ENCODE measurements at regions not wholly inside any gene's neighbourhood (a gene's known extent, or its start where the extent isn't known, plus 50 kb on each side); places are given as distances from the start of the nearest gene placed in this dataset.

- no peak overlapping the region for H3K4me3 ChIP-seq (ENCODE audit: low read length, poor library complexity, severe bottlenecking)
- H3K4me1 ChIP-seq (ENCODE audit: insufficient read depth, low read length, poor library complexity, severe bottlenecking), result no peaks in the 10 kb centered on the region
- H3K9me3 ChIP-seq (ENCODE audit: insufficient read depth, low read depth, low read length), result no peaks in the 10 kb centered on the region
- H3K4me2 ChIP-seq (ENCODE audit: low read depth, low read length, poor library complexity, severe bottlenecking), result no peak overlapping the region
- H4K20me1 ChIP-seq (ENCODE audit: insufficient read depth, low read length, poor library complexity, severe bottlenecking), result no peaks in the 10 kb centered on the region
- H2AFZ ChIP-seq (ENCODE audit: low read length), result no peak overlapping the region
- H3K79me2 ChIP-seq (ENCODE audit: insufficient read depth, low read length), result no peaks in the 10 kb centered on the region
- no peaks in the 10 kb centered on the region for H3K27me3 ChIP-seq (ENCODE audit: insufficient read depth, low read length, poor library complexity, severe bottlenecking)
- H3K9ac ChIP-seq (ENCODE audit: low read depth, low read length, poor library complexity, severe bottlenecking), result no peak overlapping the region
- H3F3A ChIP-seq (ENCODE audit: low read depth), result no peaks in the 10 kb centered on the region
- H3K9me2 ChIP-seq (replicated peaks; ENCODE audit: low read depth, low read length), result no peaks in the 10 kb centered on the region
- H3K36me3 ChIP-seq (ENCODE audit: insufficient read depth, low read length), result no peaks in the 10 kb centered on the region
- TF ChIP-seq CTCF (conservative IDR thresholded peaks at IDR 0.05; ENCODE audit: low read length), result no peak
- no peak for TF ChIP-seq EZH2phosphoT487 (IDR thresholded peaks at IDR 0.05; ENCODE audit: borderline replicate concordance)
These were observed 270.0 kb upstream of the SOX9 start for GRCh38 chr17:71850812-71851211.

- H3K9me2 ChIP-seq (replicated peaks; ENCODE audit: low read depth, low read length), result no peaks in the 10 kb centered on the region
- no peak overlapping the region for H3K4me3 ChIP-seq (ENCODE audit: low read length, poor library complexity, severe bottlenecking)
- no peaks in the 10 kb centered on the region for H3K36me3 ChIP-seq (ENCODE audit: insufficient read depth, low read length)
- H3K4me1 ChIP-seq (ENCODE audit: insufficient read depth, low read length, poor library complexity, severe bottlenecking), result no peaks in the 10 kb centered on the region
- H3F3A ChIP-seq (ENCODE audit: low read depth), result no peaks in the 10 kb centered on the region
- no peaks in the 10 kb centered on the region for H3K27me3 ChIP-seq (ENCODE audit: insufficient read depth, low read length, poor library complexity, severe bottlenecking)
- H3K9ac ChIP-seq (ENCODE audit: low read depth, low read length, poor library complexity, severe bottlenecking), result no peak overlapping the region
- no peaks in the 10 kb centered on the region for H3K79me2 ChIP-seq (ENCODE audit: insufficient read depth, low read length)
- H3K9me3 ChIP-seq (ENCODE audit: insufficient read depth, low read depth, low read length), result no peaks in the 10 kb centered on the region; the same call in 1 of the 2 replicates
- H2AFZ ChIP-seq (ENCODE audit: low read length), result no peak overlapping the region
- TF ChIP-seq EZH2phosphoT487 (IDR thresholded peaks at IDR 0.05; ENCODE audit: borderline replicate concordance) (no peak), CTCF (conservative IDR thresholded peaks at IDR 0.05; ENCODE audit: low read length) (no peak)
- H3K4me2 ChIP-seq (ENCODE audit: low read depth, low read length, poor library complexity, severe bottlenecking), result no peak overlapping the region
- H4K20me1 ChIP-seq (ENCODE audit: insufficient read depth, low read length, poor library complexity, severe bottlenecking), result no peaks in the 10 kb centered on the region
These were observed 265.8 kb upstream of the SOX9 start for GRCh38 chr17:71855010-71855409.

- Histone ChIP-seq H3K4me3 (ENCODE audit: low read length, poor library complexity, severe bottlenecking) (no peak overlapping the region), H3K9ac (ENCODE audit: low read depth, low read length, poor library complexity, severe bottlenecking) (no peak overlapping the region), H3K4me1 (ENCODE audit: insufficient read depth, low read length, poor library complexity, severe bottlenecking) (no peaks in the 10 kb centered on the region), H3K9me2 (replicated peaks; ENCODE audit: low read depth, low read length) (no peaks in the 10 kb centered on the region), H4K20me1 (ENCODE audit: insufficient read depth, low read length, poor library complexity, severe bottlenecking) (no peaks in the 10 kb centered on the region), H3F3A (ENCODE audit: low read depth) (no peaks in the 10 kb centered on the region), H3K27me3 (ENCODE audit: insufficient read depth, low read length, poor library complexity, severe bottlenecking) (no peaks in the 10 kb centered on the region), H3K4me2 (ENCODE audit: low read depth, low read length, poor library complexity, severe bottlenecking) (no peak overlapping the region), H2AFZ (ENCODE audit: low read length) (no peak overlapping the region), H3K9me3 (ENCODE audit: insufficient read depth, low read depth, low read length) (no peaks in the 10 kb centered on the region; the same call in 1 of the 2 replicates), H3K79me2 (ENCODE audit: insufficient read depth, low read length) (no peaks in the 10 kb centered on the region), H3K36me3 (ENCODE audit: insufficient read depth, low read length) (no peaks in the 10 kb centered on the region)
- TF ChIP-seq EZH2phosphoT487 (IDR thresholded peaks at IDR 0.05; ENCODE audit: borderline replicate concordance) (no peak), CTCF (conservative IDR thresholded peaks at IDR 0.05; ENCODE audit: low read length) (no peak)
These were observed 256.1 kb upstream of the SOX9 start for GRCh38 chr17:71864755-71865154.

Measured in Loucy (cell line).